GM19240 (cell line): ENCODE measurements at regions not wholly inside any gene's neighbourhood (a gene's known extent, or its start where the extent isn't known, plus 50 kb on each side); places are given as distances from the start of the nearest gene placed in this dataset.

Experiments used
- DNase-seq: peaks from one replicate; pipeline ENCODE4 v3.0.0; 2011; ENCODE audit warnings: low spot score; ENCODE audit not compliant: insufficient read length

- DNase-seq: no peak
Observed at GRCh38 chr17:72594248-72594647, 473.4 kb downstream of the SOX9 start.
